Memory B cell (primary cell): ENCODE measurements at regions not wholly inside any gene's neighbourhood (a gene's known extent, or its start where the extent isn't known, plus 50 kb on each side); places are given as distances from the start of the nearest gene placed in this dataset.

Experiments used
- ATAC-seq: fragments of 150-1000 bp; cut with Tn5 transposase; 2 replicates; pipeline ENCODE4 v1.10.0; 2021; ENCODE audit warnings: low read depth, mild to moderate bottlenecking, moderate library complexity
- DNase-seq, 2 donors: peaks; one replicate each; pipeline ENCODE4 v3.0.0; 2022; ENCODE audit warnings: low spot score in 2 of 2
- H3K27ac Mint-ChIP-seq: one replicate; pipeline ENCODE4 v1.8.0; 2022; ENCODE audit warnings: mild to moderate bottlenecking, moderate library complexity, mixed read lengths
- H3K27me3 Mint-ChIP-seq: one replicate; pipeline ENCODE4 v1.8.0; 2022; ENCODE audit warnings: mixed read lengths
- H3K36me3 Mint-ChIP-seq: one replicate; pipeline ENCODE4 v1.8.0; 2022; ENCODE audit warnings: mild to moderate bottlenecking, mixed read lengths
- H3K4me1 Mint-ChIP-seq: one replicate; pipeline ENCODE4 v1.8.0; 2022; ENCODE audit warnings: mixed read lengths
- H3K4me3 Mint-ChIP-seq: one replicate; pipeline ENCODE4 v1.8.0; 2022; ENCODE audit warnings: mild to moderate bottlenecking, moderate library complexity, mixed read lengths
- H3K9me3 Mint-ChIP-seq: one replicate; pipeline ENCODE4 v1.8.0; 2022; ENCODE audit warnings: mixed read lengths

- H3K4me3 Mint-ChIP-seq: no peak overlapping the region
- H3K4me1 Mint-ChIP-seq: no peaks in the 10 kb centered on the region
- H3K36me3 Mint-ChIP-seq: no peaks in the 10 kb centered on the region
- no peak overlapping the region for H3K27ac Mint-ChIP-seq
- ATAC-seq (no peak), DNase-seq (no peak)
- H3K9me3 Mint-ChIP-seq: no peaks in the 10 kb centered on the region
- no peaks in the 10 kb centered on the region for H3K27me3 Mint-ChIP-seq
Measured at GRCh38 chr16:73793260-73793659, 503.4 kb upstream of the PSMD7 start.

- H3K4me3 Mint-ChIP-seq: no peak overlapping the region
- ATAC-seq: no peak
- no peak for DNase-seq
- H3K9me3 Mint-ChIP-seq: no peaks in the 10 kb centered on the region
- no peaks in the 10 kb centered on the region for H3K27me3 Mint-ChIP-seq
- H3K27ac Mint-ChIP-seq: no peak overlapping the region
- no peaks in the 10 kb centered on the region for H3K4me1 Mint-ChIP-seq
- no peaks in the 10 kb centered on the region for H3K36me3 Mint-ChIP-seq
Measured at GRCh38 chr16:73792199-73793020, 504.2 kb upstream of the PSMD7 start.

GRCh38 chr16:73781297-73781696 lies 515.3 kb upstream of the PSMD7 start:
- H3K4me1 Mint-ChIP-seq: no peaks in the 10 kb centered on the region
- no peak overlapping the region for H3K4me3 Mint-ChIP-seq
- no peaks in the 10 kb centered on the region for H3K27me3 Mint-ChIP-seq
- no peak for ATAC-seq
- peaks cover 5% of the 10 kb centered on the region for H3K9me3 Mint-ChIP-seq
- no peak overlapping the region for H3K27ac Mint-ChIP-seq
- H3K36me3 Mint-ChIP-seq: no peaks in the 10 kb centered on the region
- DNase-seq: no peak

- Mint-ChIP-seq H3K27me3 (no peaks in the 10 kb centered on the region), H3K4me1 (no peaks in the 10 kb centered on the region), H3K9me3 (no peaks in the 10 kb centered on the region), H3K27ac (no peak overlapping the region), H3K36me3 (no peaks in the 10 kb centered on the region), H3K4me3 (no peak overlapping the region)
- no peak for DNase-seq
- no peak for ATAC-seq
Measured at GRCh38 chr16:73778887-73779286, 517.7 kb upstream of the PSMD7 start.

GRCh38 chr16:73775841-73776388 lies 520.7 kb upstream of the PSMD7 start:
- H3K36me3 Mint-ChIP-seq: no peaks in the 10 kb centered on the region
- no peak for ATAC-seq
- no peaks in the 10 kb centered on the region for H3K9me3 Mint-ChIP-seq
- no peak for DNase-seq
- H3K27ac Mint-ChIP-seq: no peak overlapping the region
- no peaks in the 10 kb centered on the region for H3K27me3 Mint-ChIP-seq
- no peak overlapping the region for H3K4me3 Mint-ChIP-seq
- no peaks in the 10 kb centered on the region for H3K4me1 Mint-ChIP-seq

GRCh38 chr16:73771196-73772064 lies 525.2 kb upstream of the PSMD7 start:
- no peak overlapping the region for H3K4me3 Mint-ChIP-seq
- H3K9me3 Mint-ChIP-seq: no peaks in the 10 kb centered on the region
- no peaks in the 10 kb centered on the region for H3K4me1 Mint-ChIP-seq
- H3K27ac Mint-ChIP-seq: no peak overlapping the region
- ATAC-seq (no peak), DNase-seq (no peak)
- no peaks in the 10 kb centered on the region for H3K27me3 Mint-ChIP-seq
- H3K36me3 Mint-ChIP-seq: no peaks in the 10 kb centered on the region

GRCh38 chr16:73768786-73769203 lies 527.8 kb upstream of the PSMD7 start:
- DNase-seq (no peak), ATAC-seq (no peak)
- Mint-ChIP-seq H3K27me3 (no peaks in the 10 kb centered on the region), H3K4me3 (no peak overlapping the region), H3K27ac (no peak overlapping the region), H3K9me3 (peaks cover 2% of the 10 kb centered on the region), H3K36me3 (no peaks in the 10 kb centered on the region), H3K4me1 (no peaks in the 10 kb centered on the region)

GRCh38 chr16:73764321-73764720 lies 532.3 kb upstream of the PSMD7 start:
- Mint-ChIP-seq H3K9me3 (peaks cover 3% of the 10 kb centered on the region), H3K4me3 (no peak overlapping the region), H3K36me3 (no peaks in the 10 kb centered on the region), H3K27me3 (no peaks in the 10 kb centered on the region), H3K27ac (no peak overlapping the region), H3K4me1 (no peaks in the 10 kb centered on the region)
- DNase-seq: no peak
- no peak for ATAC-seq

GRCh38 chr16:73756289-73757178 lies 540.1 kb upstream of the PSMD7 start:
- peaks cover 3% of the 10 kb centered on the region for H3K9me3 Mint-ChIP-seq
- no peak overlapping the region for H3K27ac Mint-ChIP-seq
- H3K27me3 Mint-ChIP-seq: no peaks in the 10 kb centered on the region
- H3K4me3 Mint-ChIP-seq: no peak overlapping the region
- H3K36me3 Mint-ChIP-seq: no peaks in the 10 kb centered on the region
- DNase-seq (no peak), ATAC-seq (no peak)
- no peaks in the 10 kb centered on the region for H3K4me1 Mint-ChIP-seq

GRCh38 chr16:73753931-73754330 lies 542.7 kb upstream of the PSMD7 start:
- H3K27ac Mint-ChIP-seq: no peak overlapping the region
- no peaks in the 10 kb centered on the region for H3K4me1 Mint-ChIP-seq
- H3K9me3 Mint-ChIP-seq: peaks cover 5% of the 10 kb centered on the region
- DNase-seq (no peak), ATAC-seq (no peak)
- no peak overlapping the region for H3K4me3 Mint-ChIP-seq
- H3K36me3 Mint-ChIP-seq: no peaks in the 10 kb centered on the region
- no peaks in the 10 kb centered on the region for H3K27me3 Mint-ChIP-seq

- no peak for DNase-seq
- no peak overlapping the region for H3K27ac Mint-ChIP-seq
- ATAC-seq: no peak
Measured at GRCh38 chr16:73750639-73751038, 546.0 kb upstream of the PSMD7 start.

GRCh38 chr16:73747328-73747727 lies 549.3 kb upstream of the PSMD7 start:
- Mint-ChIP-seq H3K9me3 (peaks cover 9% of the 10 kb centered on the region), H3K27ac (no peak overlapping the region), H3K4me3 (no peak overlapping the region), H3K27me3 (peaks cover 3% of the 10 kb centered on the region), H3K4me1 (no peaks in the 10 kb centered on the region), H3K36me3 (no peaks in the 10 kb centered on the region)
- DNase-seq: no peak
- no peak for ATAC-seq

More at GRCh38 chr16:73750639-73751038, 546.0 kb upstream of the PSMD7 start:
- Mint-ChIP-seq H3K4me1 (no peaks in the 10 kb centered on the region), H3K27me3 (no peaks in the 10 kb centered on the region), H3K36me3 (no peaks in the 10 kb centered on the region), H3K9me3 (peaks cover 5% of the 10 kb centered on the region), H3K4me3 (no peak overlapping the region)

GRCh38 chr16:73746554-73746953 lies 550.1 kb upstream of the PSMD7 start:
- Mint-ChIP-seq H3K27ac (no peak overlapping the region), H3K9me3 (peaks cover 9% of the 10 kb centered on the region), H3K36me3 (no peaks in the 10 kb centered on the region), H3K4me3 (no peak overlapping the region), H3K4me1 (no peaks in the 10 kb centered on the region), H3K27me3 (peaks cover 3% of the 10 kb centered on the region)
- no peak for DNase-seq
- ATAC-seq: no peak
